OCI-M1 (cell line): ENCODE measurements at regions not wholly inside any gene's neighbourhood (a gene's known extent, or its start where the extent isn't known, plus 50 kb on each side); places are given as distances from the start of the nearest gene placed in this dataset.
A peak's percentile ranks its signal among the peaks of the same experiment; 100 is the strongest.
"Not testable (repeated sequence)": the region's sequence is repeated elsewhere in the genome, so short reads cannot be mapped to it uniquely, and the experiment has no call there.

Experiments
- DNase-seq: peaks from one replicate; lab custom pipeline; 2025; lab: John Stamatoyannopoulos, UW

GRCh38 chr4:155592179-155592937 lies 74.3 kb upstream of the GUCY1A1 start:
- no peak for DNase-seq

GRCh38 chr4:155591738-155592143 lies 74.9 kb upstream of the GUCY1A1 start:
- no peak for DNase-seq

GRCh38 chr4:155590796-155591585 lies 75.7 kb upstream of the GUCY1A1 start:
- DNase-seq, result no peak

DNA sequence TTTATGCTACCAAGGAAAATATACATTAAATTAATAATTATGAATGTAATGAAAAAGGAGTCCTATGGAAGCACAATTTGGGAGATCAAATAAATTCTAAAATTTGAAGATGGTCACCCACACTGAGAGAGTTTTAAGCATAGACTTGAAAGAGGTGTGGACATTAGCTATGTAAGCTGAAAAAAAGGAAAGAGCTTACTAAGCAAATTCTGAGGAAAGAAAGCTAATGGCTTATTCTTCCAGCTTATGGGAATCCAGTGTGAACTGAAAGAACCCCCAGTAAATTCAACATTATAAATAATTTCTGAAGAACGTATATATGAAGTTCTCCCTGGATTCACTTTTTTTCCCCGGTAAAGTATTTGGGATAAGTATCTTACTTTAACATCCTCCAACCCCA lies 78.2 kb upstream of the GUCY1A1 start:
- DNase-seq, result no peak

DNA sequence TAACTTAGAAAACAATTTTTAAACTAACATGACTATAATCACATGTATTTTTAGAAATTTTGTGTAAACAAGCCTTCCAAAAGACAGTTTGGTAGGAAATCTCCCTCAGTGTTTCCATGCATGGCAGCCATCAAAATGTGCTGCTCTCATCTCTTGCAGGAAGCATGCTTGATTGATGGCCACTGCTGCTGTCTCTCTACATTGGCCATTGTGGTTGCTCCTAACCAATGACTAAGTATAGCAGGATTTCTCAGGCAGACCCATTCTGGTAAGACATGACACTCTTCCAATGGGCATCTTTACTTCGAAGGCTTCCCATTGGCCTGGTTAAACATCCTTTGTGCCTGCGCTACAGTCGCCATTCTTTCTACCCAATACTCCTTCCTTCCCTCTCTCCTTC lies 78.9 kb upstream of the GUCY1A1 start:
- no peak for DNase-seq

DNA sequence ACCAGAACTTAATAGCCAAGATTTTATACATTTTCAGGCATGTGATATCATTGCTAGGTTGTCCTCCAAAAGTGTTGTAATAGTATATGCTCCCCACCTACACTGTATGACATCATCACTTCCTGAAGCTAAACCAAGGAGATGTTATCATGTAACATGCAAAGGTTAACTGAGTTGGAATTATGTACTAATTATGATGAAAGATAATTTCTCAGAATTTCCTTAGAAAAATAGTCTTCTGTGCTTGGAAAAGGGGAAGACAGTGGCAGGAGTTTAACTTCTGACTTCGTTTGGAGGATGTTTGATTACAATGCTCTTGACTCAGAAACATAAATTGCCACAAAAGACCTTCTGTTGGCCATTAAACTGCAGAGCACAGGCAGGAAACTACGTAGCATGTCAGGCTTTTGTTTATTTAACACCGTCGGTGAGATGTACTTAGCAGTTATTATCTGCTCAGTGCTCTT lies 83.6 kb upstream of the GUCY1A1 start:
- DNase-seq, result peak; percentile 65

GRCh38 chr4:155582041-155582440 lies 84.6 kb upstream of the GUCY1A1 start:
- DNase-seq, result no peak

GRCh38 chr4:155578726-155579370 lies 87.8 kb upstream of the GUCY1A1 start:
- no peak for DNase-seq

DNA sequence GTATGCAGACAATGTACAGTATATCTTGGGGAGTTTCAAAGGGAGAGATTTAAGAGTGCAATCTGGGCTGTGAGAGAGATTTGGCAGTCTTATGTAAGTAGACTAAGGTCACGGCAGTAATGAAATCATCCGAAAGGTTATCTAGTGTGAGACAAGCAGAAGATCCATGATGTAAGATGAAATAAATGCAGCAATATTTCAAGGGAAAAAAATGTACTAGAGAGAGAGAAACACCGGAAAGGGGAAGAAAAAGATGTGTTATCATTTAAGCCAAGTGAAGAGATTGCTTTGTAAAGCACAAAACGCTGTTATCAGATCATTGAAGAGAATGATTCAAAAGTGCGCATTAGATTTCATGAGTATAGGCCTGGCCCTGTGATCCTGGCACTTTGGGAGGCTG lies 88.4 kb upstream of the GUCY1A1 start:
- no peak for DNase-seq

GRCh38 chr4:155574329-155574728 lies 92.3 kb upstream of the GUCY1A1 start:
- DNase-seq, result not testable (repeated sequence)

DNA sequence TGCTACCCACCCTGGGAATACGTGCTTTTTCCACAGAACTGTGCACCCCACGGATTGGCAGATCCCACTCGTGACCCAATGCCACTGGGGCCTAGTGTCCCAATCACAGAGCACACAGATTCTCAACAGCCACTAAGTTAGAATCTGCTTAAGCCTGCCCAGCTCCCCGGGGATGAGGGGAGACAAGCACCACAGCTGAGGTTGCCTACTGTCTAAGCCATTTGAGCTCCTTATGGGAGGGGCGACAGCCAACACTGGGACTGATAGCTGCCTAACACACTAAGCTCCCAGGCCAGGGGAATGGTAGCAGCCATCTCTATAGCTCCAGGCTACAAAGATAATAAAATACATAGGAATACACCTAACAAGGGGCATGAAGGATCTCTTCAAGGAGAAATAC lies 93.5 kb upstream of the GUCY1A1 start:
- no peak for DNase-seq

DNA sequence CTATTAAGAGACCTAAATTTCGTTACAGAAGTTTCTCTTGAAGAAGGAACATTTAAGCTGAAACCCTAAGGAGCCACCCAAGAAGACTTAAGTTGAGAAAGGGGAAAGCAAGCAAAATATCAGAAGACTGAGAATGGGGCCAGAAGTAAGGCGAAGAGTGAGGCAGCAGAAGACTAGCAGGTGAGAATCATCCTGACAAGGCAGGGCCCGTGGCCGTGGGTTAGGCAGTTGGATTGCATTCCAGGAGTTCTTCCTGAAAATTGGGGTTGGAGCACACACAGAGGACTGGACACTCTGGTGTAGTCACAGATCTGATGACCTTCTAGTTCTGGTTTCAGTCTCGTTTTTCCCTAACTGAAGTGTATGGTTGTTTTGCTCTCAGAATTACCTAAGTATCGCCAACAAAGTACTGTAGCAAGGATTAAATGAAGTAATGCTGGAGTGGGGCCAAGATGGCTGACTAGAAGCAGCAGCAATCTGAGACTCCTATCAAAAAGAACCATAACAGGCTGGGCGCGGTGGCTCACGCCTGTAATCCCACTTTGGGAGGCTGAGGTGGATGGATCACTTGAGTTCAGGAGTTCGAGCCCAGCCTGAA lies 94.4 kb upstream of the GUCY1A1 start:
- no peak for DNase-seq

DNA sequence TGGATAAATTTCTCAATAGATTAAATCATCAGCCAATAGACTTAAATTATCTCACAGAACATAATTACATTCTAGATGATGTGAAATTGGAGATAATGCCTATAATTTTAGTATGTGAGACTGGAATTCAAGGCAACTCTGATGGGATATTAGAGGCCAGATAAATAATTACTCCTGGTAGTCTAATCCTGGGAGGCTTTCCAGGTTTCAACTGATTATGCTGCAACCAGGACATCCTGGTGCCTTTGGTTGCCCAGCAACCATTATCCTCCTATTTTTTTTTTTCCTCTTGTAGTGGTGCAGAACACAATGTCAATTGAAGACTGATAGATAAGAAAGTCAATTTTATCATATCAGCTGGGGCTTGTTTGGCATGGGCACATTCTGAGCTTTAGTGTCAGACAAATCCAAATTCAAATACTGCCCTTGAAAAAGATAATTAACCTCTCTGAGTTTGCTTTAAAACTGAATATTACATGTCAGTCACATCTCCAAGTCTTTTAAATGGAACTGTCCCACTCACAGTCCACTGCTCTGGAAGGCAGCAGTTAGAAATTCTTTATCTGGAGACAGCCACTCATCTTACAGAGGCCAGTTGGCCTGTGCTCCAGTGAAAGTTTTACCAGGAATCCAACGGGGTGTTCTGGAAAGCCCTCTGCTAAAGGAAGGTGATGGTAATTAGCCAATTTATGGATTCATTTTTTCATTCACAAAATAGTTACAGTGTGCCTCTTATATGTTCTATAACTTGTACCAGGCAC lies 95.3 kb upstream of the GUCY1A1 start:
- DNase-seq, result peak; percentile 21

DNA sequence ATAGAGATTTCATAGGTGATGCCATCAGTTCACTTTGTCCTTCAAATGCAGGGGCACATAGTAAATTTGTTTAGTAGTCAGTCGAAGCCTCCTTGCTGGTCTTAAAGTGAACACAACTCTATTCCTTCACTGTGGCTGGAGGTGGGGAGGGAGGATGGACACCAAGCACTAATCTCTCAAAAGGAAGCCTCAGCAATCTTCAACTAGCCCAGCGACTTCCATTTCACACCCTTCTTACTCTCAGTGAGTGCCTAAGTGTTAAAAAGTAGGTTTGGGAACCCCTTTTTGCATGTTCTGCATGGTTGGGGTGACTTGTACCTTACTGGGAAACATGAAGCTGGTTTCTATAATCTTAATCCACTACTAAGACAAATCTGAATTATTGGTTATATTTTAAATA lies 96.0 kb upstream of the GUCY1A1 start:
- no peak for DNase-seq

DNA sequence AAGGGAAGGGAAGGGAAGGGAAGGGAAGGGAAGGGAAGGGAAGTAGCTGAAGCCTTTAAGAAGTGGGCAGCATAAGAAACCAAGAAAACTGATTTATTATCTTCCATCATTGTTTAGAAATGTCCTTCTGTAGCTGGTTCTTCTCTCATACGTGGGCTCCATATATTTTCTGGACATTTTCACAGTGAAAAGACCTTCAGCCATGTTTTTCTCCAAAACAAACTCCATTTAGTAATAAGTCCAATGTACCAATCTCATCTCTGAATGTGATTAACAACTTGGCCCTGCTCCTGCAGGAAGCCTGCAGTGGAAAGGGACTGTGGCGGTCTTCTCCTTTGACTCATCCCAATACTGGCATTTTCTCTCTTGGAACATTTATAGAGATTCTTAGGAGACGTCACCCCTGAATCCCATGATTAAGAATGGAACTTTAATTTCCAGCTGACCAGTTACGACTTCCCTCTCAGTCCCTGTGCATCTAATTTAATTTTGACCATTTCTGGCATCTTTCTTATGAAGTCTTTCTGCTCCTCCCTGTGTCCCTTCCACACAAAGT lies 96.6 kb upstream of the GUCY1A1 start:
- no peak for DNase-seq

- DNase-seq, result no peak
Observed at GRCh38 chr4:155569471-155569870, 97.2 kb upstream of the GUCY1A1 start.

GRCh38 chr4:155568641-155569220 lies 97.9 kb upstream of the GUCY1A1 start:
- no peak for DNase-seq

DNA sequence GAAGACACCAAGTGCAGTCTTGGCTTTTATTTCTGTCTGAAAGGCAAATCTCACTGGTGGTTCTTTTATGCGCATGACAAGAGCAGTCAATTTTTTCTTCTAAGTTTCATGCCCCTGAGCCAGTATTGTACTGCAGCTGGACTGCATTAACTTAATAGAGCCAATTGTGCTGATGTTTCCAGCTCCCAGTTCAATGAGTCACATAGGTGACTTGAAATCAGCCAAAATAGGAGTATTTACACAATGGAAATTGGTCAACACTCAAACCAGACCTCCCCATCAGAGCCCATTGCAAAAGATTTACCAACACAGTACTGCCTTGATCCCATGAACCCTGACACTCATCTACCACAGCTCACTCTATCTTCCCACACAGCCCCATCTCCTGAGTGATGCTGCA lies 100.3 kb upstream of the GUCY1A1 start:
- DNase-seq, result no peak

- DNase-seq, result no peak
Observed at GRCh38 chr4:155565776-155566175, 100.9 kb upstream of the GUCY1A1 start.

- DNase-seq, result no peak
Observed at GRCh38 chr4:155565330-155565729, 101.3 kb upstream of the GUCY1A1 start.

DNA sequence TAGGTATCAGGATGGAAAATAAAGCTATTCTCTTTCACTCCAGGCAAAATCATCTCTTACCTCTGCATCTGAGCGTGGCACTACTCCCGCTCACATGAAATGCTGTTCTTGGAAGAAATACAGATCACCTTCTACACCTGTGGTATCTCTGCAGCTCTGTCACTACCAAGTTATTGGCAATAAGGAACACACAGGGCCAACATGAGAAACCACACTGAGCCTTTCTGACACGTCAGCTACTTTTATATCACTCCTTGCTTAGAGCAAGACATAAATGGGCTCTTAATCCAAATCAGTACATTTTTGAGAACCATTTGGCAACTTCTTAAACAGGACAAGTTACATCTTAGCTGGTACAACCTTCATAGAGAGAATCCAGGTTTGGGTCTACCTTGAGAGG lies 101.8 kb upstream of the GUCY1A1 start:
- no peak for DNase-seq
